ENCODE measurements at regions not wholly inside any gene's neighbourhood (a gene's known extent, or its start where the extent isn't known, plus 50 kb on each side); places are given as distances from the start of the nearest gene placed in this dataset.

DNA sequence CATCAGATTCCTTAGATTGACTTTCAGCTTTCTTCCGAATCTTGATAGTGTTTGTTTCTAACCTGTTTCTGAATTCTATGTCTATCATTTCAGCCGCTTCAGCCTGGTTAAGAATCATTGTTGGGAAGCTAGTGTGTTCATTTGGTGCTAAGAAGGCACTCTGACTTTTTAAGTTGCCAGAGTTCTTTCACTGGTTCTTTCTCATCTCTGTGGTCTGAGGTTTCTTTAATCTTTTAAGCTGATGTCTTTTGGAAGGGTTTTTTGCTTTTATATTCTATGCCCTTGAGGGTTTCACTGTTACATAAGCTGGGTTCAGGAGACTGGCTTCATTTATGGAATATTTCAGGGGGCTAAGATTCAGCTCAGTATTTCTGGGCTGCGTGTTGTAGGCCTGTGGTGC lies 104.5 kb upstream of the PRSS58 start:
- no peak for DNase-seq

DNA sequence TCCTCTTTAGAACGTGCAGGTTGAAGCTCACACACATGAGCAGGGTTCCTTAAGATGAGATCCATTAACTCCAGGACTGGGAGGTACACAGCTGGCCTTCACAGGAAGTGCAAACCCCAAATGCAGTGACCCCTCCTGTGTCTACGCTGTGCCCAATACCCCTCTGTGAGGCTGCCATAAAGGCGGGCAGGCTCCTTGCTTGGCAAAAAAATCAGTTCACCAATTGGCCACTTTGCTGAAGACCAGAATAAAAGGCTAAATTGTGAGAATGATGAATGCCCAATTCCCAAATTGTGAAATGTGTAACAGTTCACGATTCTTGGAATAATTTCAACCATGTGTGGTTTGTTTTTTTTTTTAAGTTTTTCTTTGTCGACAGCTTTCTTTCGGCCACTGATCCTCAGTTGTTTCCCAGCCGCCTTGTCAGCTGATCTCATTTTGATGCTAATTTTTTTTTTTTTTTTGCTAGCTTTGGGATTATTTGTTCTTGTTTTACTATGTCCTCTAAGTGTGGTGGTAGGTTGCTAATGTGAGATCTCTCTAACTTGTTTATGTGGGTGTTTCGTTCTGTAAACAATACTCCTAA lies 101.9 kb upstream of the PRSS58 start:
- DNase-seq: no peak

DNA sequence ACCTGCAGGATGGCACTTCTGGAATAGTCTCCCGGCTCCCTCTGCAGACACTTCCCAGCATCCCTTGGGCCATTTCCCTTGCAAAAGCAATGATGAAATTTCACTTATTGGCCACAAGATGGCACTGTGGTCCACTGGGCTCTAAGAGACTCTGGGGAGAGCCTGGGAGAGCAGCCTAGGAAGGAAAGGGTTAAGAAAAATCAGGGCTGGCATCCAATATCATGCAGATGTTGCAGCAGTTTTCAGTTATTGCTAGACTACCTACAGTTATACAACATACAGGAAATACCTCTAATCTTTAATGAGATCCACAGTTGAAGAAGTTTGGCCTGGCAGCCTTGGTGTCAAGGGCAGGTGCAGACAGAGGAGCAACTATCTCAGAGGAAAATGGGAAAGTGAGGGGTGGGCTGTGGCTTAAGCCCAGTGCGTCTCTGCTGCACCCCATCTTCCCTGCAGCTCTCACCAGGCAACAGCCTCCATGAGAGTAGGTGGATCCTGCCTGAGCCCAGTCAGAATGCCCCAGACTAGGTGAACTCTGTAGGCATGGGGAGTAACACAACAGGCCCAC lies 100.2 kb upstream of the PRSS58 start:
- DNase-seq: no peak

DNA sequence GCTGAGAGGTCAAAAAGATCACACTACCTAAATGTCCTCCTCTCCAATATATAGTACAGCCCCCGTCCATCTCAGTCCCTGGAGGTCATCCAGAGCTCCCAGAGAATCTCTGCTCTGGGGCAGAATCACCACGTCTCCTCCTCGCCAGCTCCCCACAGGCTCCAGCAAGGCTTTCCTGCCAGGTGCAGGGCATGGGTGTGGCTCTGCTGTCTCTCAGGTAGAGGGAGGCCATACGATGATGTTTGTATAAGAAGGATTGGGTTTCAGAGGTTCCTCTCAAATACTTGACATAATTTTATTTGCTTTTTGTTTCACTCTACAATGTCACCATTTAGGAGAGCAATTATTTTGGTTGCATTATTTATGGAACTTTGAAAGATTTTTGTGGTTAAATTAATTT lies 98.3 kb upstream of the PRSS58 start:
- no peak for DNase-seq

DNA sequence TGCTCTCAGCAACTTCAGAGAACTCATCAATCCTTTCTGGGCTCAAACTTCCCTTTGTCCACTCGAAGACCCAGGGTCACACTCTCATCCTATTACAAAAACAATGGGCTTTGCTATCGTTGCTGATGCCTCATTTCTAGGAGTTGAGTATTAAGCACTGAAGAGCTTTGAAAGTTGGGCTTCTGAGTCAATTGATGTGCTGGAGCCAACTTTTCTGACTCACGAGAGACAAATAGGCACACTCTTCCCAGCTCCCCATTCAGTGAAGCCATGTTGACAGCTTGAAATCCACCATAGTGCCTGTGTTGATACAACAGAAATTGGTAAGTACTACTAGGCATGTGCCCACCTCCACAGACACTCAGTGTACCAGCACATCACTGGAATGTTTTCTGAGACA lies 97.5 kb upstream of the PRSS58 start:
- no peak for DNase-seq

DNA sequence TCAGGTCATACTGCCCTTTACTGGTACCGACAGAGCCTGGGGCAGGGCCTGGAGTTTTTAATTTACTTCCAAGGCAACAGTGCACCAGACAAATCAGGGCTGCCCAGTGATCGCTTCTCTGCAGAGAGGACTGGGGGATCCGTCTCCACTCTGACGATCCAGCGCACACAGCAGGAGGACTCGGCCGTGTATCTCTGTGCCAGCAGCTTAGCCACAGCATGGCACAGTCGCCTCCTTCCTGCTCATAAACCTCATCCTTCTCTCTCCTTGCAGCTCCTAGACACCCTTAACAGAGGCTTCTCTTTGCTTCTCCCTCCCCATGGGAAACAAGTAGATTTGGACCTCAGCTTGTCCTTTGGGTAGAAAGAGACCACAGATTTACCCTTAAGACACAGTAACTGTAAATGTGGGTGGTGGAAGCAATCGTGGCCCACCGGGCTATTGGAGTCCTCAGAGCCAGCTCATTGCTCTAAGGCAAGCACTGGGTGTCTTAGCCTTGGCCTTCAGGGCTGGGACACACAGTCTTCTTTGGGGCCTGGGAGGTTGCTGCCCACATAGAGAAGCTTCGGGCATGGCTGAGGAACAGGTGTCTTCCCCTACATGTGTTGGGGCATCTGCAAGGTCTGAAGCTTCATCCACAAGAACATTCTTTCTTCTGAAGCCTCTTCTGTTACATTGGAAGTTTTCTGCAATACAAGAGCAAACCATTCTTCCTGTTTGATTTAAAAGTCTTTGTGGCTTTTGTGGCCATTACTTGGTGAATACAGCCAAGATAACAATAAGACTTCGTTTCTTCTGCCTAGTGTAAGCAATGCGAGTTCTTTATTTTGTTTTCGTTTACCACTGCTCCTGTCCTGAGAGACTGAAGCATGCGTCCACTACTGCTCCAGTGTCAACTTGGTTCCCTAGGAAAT lies 95.5 kb upstream of the PRSS58 start:
- no peak for DNase-seq

DNA sequence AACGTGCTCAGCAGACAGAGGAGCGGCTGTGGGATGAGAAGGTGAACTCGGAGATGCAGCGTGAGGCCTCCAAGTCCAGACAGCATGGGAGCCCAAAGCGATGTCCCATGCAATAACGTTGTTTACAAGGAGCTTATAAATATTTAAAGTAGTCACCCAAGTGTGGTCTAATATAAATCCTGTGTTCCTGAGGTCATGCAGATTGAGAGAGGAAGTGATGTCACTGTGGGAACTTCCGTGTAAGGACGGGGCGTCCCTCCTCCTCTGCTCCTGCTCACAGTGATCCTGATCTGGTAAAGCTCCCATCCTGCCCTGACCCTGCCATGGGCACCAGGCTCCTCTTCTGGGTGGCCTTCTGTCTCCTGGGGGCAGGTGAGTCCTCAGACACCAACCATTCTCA lies 94.7 kb upstream of the PRSS58 start:
- no peak for DNase-seq

DNA sequence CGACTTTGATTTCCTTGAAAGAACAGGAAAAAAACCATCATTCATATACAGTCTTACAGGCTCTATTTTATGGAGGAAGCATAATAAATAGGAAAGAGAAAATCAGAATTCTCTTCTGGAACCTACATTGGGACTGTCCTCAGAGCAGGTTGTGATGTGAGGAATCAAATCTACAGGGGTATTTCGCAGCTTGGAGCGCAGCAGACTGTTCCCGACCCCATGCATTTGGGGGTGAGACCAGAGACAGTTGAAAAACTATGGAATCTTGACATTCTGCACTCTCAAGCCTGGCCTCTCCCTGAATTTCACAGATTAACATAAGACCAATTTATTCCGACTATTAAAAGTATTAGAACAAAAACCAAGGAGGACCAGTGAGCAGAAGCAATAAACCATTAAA lies 93.3 kb upstream of the PRSS58 start:
- no peak for DNase-seq

DNA sequence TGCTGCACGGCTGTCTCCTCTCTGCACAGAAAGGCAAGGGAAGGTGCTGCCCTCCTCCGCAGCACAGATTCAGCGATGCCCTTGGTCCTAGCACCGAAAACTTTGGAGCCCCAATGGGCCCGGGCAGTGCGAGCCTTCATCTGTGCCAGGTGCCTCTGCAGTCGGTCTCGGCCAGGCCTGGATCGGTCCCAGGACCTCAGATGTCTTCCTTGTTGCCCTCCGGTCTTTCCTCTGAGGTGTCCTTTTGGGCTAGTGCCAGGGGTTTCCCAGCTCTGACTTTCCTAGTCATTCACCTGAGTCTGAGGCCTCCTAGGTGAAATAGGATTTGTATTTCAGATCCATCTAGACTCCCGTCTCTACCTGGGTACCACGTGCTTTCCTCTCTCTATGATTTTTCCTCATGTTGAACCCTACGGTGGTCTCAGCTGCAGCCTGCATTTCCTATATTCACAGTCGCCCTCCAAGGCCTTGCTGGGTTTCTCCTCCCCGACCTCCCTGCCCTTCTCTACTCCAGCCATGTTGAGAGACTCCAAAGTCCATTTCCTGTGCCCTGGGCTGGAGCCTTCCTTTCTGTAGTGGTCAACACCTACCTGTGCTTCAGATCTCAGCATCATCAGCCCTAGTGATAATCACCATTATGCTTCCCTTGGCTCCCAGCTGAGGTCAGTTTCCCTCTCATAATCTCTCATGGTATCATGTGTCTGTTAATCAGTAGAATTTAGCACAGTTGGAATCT lies 92.0 kb upstream of the PRSS58 start:
- no peak for DNase-seq

DNA sequence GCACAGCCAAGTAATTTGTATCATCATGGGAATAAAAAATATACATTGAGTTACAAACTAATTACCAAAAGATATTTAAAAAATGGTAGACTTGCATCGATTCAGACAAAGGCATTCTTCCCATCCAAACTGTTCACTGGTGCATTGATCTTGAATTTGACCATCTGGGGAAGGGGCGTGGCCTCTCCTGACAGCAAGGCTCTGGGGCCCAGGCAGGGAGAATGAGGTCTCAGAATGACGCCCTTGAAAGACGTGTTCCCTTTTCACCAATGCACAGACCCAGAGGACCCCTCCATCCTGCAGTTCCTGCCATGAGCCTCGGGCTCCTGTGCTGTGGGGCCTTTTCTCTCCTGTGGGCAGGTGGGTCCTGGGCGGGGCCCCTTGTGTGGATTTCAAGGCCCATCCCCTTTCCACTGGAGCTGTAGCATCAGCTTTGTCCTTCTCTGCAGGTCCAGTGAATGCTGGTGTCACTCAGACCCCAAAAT lies 91.1 kb upstream of the PRSS58 start:
- DNase-seq: no peak

DNA sequence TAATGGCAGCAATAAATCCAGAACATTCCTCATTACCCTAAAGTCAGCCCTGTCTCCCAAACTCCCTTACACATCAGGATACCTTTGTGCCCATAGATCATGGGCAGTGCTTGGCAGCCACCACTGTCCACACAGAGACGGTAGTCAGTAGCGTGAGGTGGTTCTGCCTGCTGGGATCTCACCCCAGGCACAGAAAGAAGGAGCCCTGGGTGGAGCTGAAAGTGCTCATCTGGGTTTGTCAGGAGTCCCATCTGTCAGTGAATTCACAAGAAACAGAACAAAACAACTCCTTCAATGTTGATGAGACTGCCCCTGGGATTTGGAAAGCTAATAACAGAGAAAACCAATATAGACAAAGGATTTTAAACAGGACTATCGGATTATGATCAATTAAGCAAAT lies 90.2 kb upstream of the PRSS58 start:
- no peak for DNase-seq

DNA sequence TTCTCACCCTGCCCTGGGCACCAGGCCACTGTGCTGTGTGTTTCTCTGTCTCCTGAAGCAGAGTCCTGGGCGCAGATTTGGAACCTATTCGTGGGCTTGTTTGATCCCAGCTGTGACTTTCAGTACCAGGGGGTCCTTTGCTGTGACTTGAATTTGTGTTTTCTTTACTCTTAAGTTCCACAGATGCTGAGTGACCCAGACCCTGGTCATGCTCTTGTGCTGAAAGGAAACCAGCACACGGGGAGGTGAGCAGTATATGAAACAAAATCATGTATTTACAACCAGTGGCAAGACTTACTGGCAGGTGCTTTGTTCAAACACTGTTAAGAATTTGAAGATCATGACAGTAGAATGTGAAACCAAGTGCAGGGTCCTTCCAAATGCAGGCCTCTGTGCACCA lies 89.2 kb upstream of the PRSS58 start:
- DNase-seq: no peak

DNA sequence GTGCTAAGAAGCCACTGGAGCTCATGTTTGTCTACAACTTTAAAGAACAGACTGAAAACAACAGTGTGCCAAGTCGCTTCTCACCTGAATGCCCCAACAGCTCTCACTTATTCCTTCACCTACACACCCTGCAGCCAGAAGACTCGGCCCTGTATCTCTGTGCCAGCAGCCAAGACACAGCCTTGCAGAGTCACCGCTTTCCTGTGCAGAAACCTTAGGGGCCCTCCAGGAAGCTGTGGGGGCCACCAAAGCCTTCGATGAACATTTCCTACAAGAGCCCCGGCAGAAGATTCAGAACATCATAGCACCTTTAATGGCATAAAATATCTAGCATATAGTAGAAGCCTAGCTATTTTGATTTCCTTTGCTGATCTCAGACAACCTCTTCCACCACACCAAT lies 88.0 kb upstream of the PRSS58 start:
- DNase-seq: no peak

DNA sequence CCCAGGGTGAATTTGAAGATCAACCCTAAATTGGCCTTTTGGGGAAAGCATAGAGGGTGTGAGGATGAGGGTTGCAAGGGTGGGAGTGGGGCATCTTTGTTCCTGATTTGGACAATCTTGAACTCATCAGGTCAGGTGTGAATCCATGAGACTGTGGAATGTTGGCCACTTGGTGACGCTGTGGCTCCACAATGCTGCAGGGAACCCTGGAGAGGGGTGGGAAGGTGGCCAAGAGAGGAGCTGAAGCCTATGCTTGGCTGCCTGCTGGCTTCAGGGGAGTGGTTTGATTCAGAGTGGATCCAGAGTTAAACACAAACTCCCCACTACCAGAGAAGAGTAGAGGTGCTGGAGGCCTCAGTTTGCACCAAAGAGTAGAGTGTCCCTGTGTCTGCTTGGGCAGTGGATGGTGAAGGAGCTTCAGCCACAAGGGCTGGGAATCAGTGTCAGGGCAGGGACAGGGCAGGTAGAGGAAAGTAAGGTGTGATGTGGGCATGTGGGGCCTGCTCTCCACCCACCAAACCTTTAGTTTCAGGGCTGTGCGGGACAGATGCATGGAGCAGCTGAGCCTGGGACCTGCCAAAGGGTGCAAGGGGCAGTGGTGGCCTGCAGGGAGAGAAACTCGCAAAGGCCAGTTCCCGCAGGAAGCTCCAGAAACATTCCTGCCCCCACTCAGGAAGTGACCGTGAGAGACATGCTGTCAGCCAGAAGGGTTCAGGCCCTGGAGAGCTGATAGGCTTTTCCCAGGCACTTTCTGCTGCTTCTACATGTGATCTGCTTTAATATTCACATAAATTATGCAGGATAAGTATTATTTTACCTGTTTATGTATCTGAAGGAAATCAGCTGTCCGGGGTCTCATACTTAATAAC lies 81.0 kb upstream of the PRSS58 start:
- no peak for DNase-seq

DNA sequence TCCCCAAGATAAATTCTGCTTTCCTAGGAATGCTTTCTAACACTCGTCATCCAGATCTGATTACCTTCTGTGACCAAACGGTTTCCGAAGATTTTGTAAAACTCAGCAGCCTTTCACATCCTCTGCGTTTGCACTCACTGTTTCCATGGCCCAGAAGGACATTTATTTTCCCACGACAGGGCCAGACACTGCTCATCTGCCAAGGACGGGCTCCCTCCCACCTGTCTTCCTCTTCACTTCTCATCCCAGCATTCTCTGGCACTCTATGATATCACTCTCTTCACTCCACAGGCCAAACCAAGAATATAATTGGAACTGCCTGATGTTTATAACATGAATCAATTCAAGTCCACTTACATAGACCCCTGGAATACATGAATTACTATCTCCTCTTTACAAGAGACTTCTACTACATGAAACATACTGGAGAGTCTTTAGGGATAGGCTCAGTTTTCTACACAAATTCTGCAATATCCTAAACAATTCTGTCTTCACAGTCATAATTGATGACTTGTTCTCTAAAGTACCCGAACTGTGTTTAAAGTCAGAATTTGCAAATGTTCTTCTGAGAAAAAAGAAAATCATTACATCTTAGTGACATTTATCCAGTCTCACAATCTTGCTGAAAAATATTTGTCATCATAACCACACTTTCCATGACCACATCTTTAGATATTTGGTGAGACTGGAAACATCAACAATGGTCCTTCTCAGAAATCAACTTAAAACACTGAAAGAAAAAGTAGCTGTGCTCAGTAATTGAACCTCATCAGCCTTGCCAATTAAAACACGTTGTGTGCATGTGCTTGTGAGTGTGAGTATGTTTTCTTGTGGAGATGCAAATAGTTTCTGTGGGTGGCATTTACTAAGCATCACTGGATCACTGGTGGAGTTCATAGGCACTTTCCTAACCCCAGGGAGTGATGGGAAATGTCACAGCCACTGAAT lies 79.5 kb upstream of the PRSS58 start:
- DNase-seq: no peak

DNA sequence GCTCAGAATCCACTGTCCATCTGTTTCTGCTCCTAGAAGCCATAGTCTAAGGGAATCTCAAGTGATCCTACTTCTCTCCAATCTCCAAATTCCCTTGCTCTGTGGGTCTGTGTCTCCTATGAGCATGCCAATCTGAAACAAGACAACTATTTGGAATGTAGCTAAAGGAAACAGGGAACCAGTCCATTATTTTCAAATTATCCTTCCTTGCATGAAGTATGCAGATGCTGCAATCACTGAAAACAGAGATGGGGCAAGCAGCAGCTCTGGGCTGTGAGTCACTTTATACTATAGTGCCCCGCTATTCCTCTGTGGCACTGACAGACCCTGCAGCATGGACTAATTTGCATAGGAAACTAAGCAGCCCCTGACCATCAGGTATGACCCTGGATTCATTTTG lies 76.9 kb upstream of the PRSS58 start:
- no peak for DNase-seq

DNA sequence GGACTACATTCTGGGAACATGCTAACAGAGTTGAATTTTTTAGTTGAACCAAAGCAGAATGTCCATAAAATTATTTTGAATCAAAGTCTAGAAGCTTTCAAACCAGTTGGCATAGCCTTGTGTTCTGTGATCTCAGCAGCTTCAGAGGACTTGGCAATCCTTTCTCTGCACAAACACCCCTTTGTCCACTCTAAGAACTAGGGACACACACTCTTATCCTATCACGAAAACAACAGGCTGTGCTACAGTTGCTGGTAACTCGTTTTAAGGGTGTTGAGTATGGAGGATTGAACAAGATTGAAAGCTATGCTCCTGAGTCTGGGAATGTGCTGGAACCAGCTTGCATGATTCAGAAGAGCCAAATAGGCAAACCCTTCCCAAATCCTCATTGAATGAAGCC lies 76.4 kb upstream of the PRSS58 start:
- no peak for DNase-seq

DNA sequence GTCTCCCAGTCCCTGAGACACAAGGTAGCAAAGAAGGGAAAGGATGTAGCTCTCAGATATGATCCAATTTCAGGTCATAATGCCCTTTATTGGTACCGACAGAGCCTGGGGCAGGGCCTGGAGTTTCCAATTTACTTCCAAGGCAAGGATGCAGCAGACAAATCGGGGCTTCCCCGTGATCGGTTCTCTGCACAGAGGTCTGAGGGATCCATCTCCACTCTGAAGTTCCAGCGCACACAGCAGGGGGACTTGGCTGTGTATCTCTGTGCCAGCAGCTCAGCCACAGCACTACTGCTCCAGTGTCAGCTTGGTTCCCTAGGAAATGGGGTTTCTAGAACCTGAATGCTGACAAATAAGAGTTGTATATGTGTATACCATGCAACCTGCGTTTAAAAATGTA lies 74.6 kb upstream of the PRSS58 start:
- no peak for DNase-seq

DNA sequence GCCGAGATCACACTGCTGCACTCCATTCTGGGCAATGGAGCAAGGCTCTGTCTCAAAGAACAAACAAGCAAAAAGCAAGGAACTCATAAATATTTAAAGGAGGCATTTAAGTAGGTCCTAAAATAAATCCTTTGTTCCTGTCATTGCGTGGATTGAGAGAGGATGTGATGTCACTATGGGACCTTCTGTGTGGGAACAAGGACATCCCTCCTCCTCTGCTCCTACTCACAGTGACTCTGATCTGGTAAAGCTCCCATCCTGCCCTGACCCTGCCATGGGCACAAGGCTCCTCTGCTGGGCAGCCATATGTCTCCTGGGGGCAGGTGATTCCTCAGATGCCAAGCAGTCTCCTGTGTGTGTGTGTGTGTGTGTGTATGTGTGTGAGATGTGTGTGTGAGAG lies 74.1 kb upstream of the PRSS58 start:
- DNase-seq: no peak

DNA sequence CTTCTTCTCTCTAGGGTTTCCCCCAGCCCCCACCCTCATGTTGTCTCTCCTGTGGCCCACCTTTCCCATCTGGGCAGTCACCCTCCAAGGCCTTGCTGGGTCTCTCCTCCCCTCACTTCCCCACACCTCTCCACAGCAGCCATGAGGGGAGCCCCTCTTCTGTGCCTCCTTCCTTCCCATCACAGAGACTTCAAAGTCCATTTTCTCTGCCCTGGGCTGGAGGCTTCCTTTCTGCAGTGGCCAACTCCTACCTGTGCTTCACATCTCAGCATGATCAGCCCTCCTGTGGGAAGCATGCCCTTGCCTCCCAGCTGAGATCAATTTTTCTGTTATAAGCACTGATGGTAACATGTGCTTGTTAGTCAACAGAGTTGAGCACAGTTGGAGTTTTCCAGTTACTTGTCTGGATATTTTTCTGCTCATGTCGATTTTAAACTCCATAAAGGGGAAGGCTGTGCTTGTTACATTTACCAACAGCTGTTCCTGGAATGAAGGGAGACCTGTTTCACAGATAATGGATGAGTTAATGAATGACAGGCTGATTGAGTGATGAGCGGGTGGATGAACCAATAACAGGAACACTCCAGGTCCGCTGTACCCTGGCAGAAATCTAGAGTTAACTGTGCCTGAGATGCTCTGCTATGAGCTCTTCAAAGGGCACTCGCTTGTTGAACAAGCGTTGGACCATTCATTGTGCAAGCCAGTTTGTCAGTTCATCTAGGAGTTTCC lies 71.4 kb upstream of the PRSS58 start:
- DNase-seq: no peak

All from occipital lobe (tissue), 1 donor.